IMR-90 (cell line): ENCODE measurements at regions not wholly inside any gene's neighbourhood (a gene's known extent, or its start where the extent isn't known, plus 50 kb on each side); places are given as distances from the start of the nearest gene placed in this dataset.

ENCODE experiments used
- BHLHE40 ChIP-seq: fragments of 150-350 bp; IDR thresholded peaks from 2 replicates; pipeline ENCODE4 v1.6.1; 2016; ENCODE audit warnings: mild to moderate bottlenecking, low read depth, low read length
- CTCF ChIP-seq: conservative IDR thresholded peaks from 2 replicates; pipeline ENCODE4 v1.5.1; 2012; ENCODE audit warnings: mild to moderate bottlenecking, low read depth, low read length, improper control_type of control experiment
- ELK1 ChIP-seq: fragments of 150-350 bp; IDR thresholded peaks from 2 replicates; pipeline ENCODE4 v1.6.1; 2016; ENCODE audit warnings: low read depth, mild to moderate bottlenecking, low read length, moderate library complexity, borderline replicate concordance
- FOS ChIP-seq: fragments of 150-350 bp; IDR thresholded peaks from 2 replicates; pipeline ENCODE4 v1.6.1; 2016; ENCODE audit warnings: low read depth, low read length
- MAFK ChIP-seq: IDR thresholded peaks from 2 replicates; pipeline ENCODE4 v1.6.1; 2012; ENCODE audit warnings: low read depth, low read length, improper control_type of control experiment
- MAZ ChIP-seq: IDR thresholded peaks from 2 replicates; pipeline ENCODE4 v1.6.1; 2012; ENCODE audit warnings: low read depth, mild to moderate bottlenecking, low read length, improper control_type of control experiment, moderate library complexity, borderline replicate concordance
- MXI1 ChIP-seq: IDR thresholded peaks from 2 replicates; pipeline ENCODE4 v1.6.1; 2012; ENCODE audit warnings: low read depth, mild to moderate bottlenecking, low read length, moderate library complexity, borderline replicate concordance
- POLR2A ChIP-seq: IDR thresholded peaks from 2 replicates; pipeline ENCODE4 v1.6.1; 2012; ENCODE audit warnings: mild to moderate bottlenecking, low read depth, low read length
- RFX5 ChIP-seq: IDR thresholded peaks from 2 replicates; pipeline ENCODE4 v1.8.0; 2012; ENCODE audit warnings: low read depth, mild to moderate bottlenecking, low read length, moderate library complexity
- SMC3 ChIP-seq: fragments of 150-350 bp; IDR thresholded peaks from 2 replicates; pipeline ENCODE4 v1.6.1; 2016; ENCODE audit warnings: low read depth, mild to moderate bottlenecking, antibody characterized with exemption, low read length, moderate library complexity
- USF2 ChIP-seq: fragments of 150-350 bp; IDR thresholded peaks from 2 replicates; pipeline ENCODE4 v1.6.1; 2017; ENCODE audit warnings: mild to moderate bottlenecking, antibody characterized with exemption, low read length, low read depth

- TF ChIP-seq CTCF (no peak), POLR2A (no peak), USF2 (no peak), ELK1 (no peak), SMC3 (no peak), BHLHE40 (no peak), RFX5 (no peak), MAFK (no peak), FOS (no peak), MXI1 (no peak), MAZ (no peak)
Measured at GRCh38 chr9:106722051-106722753, 140.8 kb upstream of the ZNF462 start.
